Large intestine (tissue), 3 donors: ENCODE measurements at regions not wholly inside any gene's neighbourhood (a gene's known extent, or its start where the extent isn't known, plus 50 kb on each side); places are given as distances from the start of the nearest gene placed in this dataset.

ENCODE experiments used
- DNase-seq, 2 donors: peaks; one replicate each; pipeline versions ENCODE4 v3.0.0 to v3.0.0-alpha.2; 2013
- H3K27ac ChIP-seq: one replicate; pipeline ENCODE4 v1.5.1; 2013; ENCODE audit warnings: low read length
- H3K27me3 ChIP-seq: 2 replicates; pipeline ENCODE4 v1.6.1; 2013; ENCODE audit warnings: low read length; ENCODE audit not compliant: control insufficient read depth, insufficient read depth
- H3K36me3 ChIP-seq: 2 replicates; pipeline ENCODE4 v1.6.1; 2013; ENCODE audit warnings: low read length; ENCODE audit not compliant: control insufficient read depth, insufficient read depth
- H3K4me1 ChIP-seq: one replicate; pipeline ENCODE4 v1.6.1; 2013; ENCODE audit warnings: low read length; ENCODE audit not compliant: control insufficient read depth, insufficient read depth
- H3K4me3 ChIP-seq: one replicate; pipeline ENCODE4 v1.5.1; 2013; ENCODE audit warnings: low read length
- H3K9me3 ChIP-seq: one replicate; pipeline ENCODE4 v1.6.1; 2013; ENCODE audit warnings: mild to moderate bottlenecking, low read depth, low read length, moderate library complexity; ENCODE audit not compliant: control insufficient read depth
- WGBS: methylation state at CpG from one replicate; pipeline ENCODE4 v1.1.5; 2013; ENCODE audit warnings: low lambda C conversion rate; ENCODE audit not compliant: insufficient coverage; 5-methylcytosine and 5-hydroxymethylcytosine counted together

DNA sequence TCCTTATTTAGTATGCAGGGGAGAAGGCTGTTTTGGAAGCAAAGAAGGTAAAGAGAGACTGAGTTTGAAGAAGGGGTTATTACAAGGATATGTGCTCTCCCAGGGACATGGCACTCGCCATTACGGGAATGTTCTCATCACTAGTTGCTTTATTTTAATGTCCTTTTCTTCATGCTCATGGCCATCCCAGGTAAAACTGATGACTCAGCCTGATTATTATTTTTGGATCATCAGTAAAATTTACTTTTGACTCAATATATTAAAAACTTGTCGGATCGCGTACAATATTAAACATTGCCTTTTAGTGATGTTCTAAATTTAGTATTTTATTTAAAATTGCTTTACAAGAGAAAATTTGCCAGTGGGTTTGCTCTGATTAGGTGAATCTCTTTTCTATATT is 414.7 kb downstream of the TLE4 start:
- no peak for DNase-seq
- Histone ChIP-seq H3K27ac (no peak overlapping the region), H3K4me3 (no peak overlapping the region), H3K4me1 (no peaks in the 10 kb centered on the region), H3K36me3 (no peaks in the 10 kb centered on the region), H3K9me3 (no peaks in the 10 kb centered on the region), H3K27me3 (no peaks in the 10 kb centered on the region)
- WGBS, result 97% methylated on average over 3 of the region's 5 CpGs

DNA sequence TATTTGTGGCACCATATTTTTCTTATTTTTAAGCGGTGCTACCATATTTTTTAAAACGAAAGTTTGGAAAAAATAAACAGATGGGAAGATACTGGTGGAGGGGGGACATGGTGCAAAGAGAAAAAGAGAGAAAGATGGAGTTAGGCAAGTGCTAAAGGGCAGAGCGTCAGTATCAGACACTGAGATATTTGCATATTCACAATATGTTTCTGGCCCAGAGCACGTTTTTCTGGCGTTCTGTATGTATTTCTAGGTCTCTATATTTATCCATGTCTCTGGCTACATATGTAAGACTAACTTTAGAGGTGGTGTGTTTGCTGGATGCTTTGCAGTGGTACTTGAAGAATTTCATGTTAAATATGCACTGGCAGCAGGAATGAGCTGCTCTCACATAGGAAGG is 414.0 kb downstream of the TLE4 start:
- H3K4me3 ChIP-seq, result no peak overlapping the region
- WGBS, result 100% methylated on average over 1 of the region's 5 CpGs
- no peaks in the 10 kb centered on the region for H3K27me3 ChIP-seq
- DNase-seq, result no peak
- no peaks in the 10 kb centered on the region for H3K9me3 ChIP-seq
- H3K4me1 ChIP-seq, result no peaks in the 10 kb centered on the region
- no peaks in the 10 kb centered on the region for H3K36me3 ChIP-seq
- no peak overlapping the region for H3K27ac ChIP-seq

DNA sequence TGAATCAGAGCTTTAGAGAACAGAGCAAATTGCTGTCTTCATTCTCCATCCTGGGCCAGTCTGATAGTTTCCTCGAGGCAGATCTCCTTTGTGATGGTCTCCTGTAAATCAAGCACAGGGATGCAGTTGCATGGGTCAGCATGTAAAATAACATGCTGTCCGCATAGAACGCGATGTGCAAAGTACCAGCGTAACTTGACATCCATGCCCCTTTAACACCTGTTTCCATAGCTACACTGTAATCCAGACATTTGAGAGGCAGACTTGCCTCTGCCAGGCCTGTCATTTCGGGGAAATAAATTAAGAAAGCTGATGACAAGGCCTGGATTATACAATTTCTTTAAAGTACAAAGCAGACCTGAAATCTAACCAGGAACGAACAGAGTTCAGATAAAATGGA is 413.5 kb downstream of the TLE4 start:
- Histone ChIP-seq H3K4me1 (no peaks in the 10 kb centered on the region), H3K9me3 (no peaks in the 10 kb centered on the region), H3K36me3 (no peaks in the 10 kb centered on the region), H3K27me3 (no peaks in the 10 kb centered on the region), H3K4me3 (no peak overlapping the region), H3K27ac (no peak overlapping the region)
- DNase-seq, result no peak
- WGBS, result no CpG with 5 or more reads among the region's 7 CpGs

DNA sequence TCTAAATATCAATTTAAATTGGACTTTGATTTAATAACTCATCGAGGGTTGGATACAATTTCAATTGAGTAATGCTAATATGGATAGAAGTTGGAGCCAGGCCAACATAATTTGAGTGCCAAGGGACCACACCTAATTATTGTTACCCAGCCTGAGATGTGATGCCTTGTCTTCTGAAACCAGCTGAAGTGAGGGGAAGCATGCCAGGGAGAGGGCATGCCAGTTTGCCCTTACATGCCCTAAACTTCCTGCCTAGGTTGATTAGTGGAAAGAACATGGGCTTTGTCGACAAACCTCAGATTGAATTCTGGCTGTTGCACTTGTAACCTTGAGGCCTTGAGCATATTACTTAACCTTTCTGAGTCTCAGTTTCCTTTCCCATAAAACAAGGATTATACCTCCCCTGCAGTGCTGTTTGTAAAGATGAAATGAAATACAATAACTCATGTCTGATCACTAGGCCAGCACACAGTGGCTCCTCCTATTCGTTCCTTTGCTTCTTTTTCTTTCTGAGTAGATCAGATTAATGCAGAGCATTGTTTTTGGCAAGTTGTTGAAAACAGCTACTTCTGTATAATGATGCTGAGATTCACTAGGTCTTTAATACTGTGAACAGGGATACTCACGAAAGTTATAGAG is 412.8 kb downstream of the TLE4 start:
- no peaks in the 10 kb centered on the region for H3K4me1 ChIP-seq
- no peaks in the 10 kb centered on the region for H3K36me3 ChIP-seq
- H3K9me3 ChIP-seq, result no peaks in the 10 kb centered on the region
- H3K27ac ChIP-seq, result no peak overlapping the region
- WGBS, result 75% methylated on average over 2 of the region's 4 CpGs
- H3K4me3 ChIP-seq, result no peak overlapping the region
- DNase-seq, result peak in 1 of 2 donors; percentile 3
- no peaks in the 10 kb centered on the region for H3K27me3 ChIP-seq

DNA sequence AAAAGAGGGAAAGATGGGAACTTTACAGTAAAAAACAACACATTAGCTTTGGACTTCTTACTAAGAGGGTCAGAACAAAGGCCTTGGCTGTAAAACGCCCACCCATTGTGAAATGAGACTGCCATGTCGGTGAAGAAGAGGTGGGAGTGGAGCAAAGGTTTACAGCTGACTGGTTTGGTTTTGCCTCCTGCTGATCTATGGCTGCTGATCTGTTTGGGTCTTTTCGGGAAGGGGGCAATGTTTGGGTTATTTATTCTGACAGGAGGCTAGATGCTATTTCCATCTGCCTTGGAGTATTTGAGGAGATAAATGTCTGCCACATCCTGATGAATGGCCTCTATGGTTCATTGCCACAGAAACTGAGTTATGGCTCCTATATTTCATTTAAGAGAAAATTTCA is 408.7 kb downstream of the TLE4 start:
- H3K27me3 ChIP-seq, result no peaks in the 10 kb centered on the region
- H3K27ac ChIP-seq, result no peak overlapping the region
- no peak for DNase-seq
- no peak overlapping the region for H3K4me3 ChIP-seq
- H3K36me3 ChIP-seq, result no peaks in the 10 kb centered on the region
- no CpG with 5 or more reads among the region's 3 CpGs for WGBS
- H3K4me1 ChIP-seq, result no peaks in the 10 kb centered on the region
- H3K9me3 ChIP-seq, result no peaks in the 10 kb centered on the region

DNA sequence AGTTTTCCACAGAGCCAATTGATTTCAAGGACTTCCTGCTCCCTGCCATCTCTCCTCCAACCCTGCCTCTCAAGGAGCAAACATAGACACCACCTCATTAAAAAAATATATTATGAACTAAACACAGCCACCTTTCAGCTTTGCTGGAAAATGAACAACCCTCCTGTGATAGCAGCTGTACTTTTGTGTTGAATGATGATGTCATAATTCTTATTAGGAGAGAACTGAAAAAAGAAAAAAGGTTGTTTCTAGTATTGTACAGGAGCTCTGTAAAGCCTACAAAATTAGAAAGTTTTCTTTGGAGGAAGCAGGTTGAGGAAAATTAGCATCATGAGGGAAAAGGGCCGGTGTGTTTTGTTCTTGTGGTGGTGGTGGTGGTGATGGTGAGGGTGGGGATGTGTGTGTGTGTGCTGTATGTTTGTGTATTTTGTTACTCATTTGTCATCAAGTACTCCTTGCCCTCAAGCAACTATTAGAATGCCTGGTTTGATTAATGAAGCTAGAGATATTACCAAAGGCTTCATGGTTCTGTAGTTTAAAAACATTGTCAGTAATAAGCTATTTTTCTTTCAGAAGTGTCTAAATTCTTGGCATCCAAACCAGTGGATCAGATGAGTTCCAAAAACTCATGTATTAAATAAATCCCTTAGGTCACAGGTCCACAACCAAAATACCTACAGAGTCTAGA is 405.9 kb downstream of the TLE4 start:
- H3K27ac ChIP-seq, result no peak overlapping the region
- H3K9me3 ChIP-seq, result no peaks in the 10 kb centered on the region
- DNase-seq, result no peak
- H3K4me1 ChIP-seq, result no peaks in the 10 kb centered on the region
- H3K27me3 ChIP-seq, result no peaks in the 10 kb centered on the region
- H3K4me3 ChIP-seq, result no peak overlapping the region
- WGBS, result no CpG with 5 or more reads among the region's 1 CpG
- H3K36me3 ChIP-seq, result no peaks in the 10 kb centered on the region

DNA sequence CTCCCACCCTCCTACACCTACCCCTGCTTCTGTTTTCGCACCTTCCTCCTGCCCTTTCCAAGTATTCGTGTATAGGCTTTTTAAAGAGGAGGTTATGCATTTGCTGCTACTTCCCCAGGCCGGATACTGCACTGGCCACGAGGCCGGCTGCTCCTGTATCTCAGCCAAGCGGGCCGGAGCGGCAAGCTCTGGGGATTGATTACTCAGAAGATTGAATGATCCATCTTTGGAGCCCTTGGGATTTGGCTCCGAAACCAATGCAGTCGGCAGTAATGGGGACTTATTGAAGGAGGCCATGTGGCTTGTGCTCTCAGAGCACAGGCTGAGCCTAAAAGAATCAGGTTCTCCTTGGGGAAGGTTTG is 405.3 kb downstream of the TLE4 start:
- Histone ChIP-seq H3K27ac (no peak overlapping the region), H3K27me3 (no peaks in the 10 kb centered on the region), H3K9me3 (no peaks in the 10 kb centered on the region), H3K4me3 (no peak overlapping the region), H3K36me3 (no peaks in the 10 kb centered on the region), H3K4me1 (no peaks in the 10 kb centered on the region)
- WGBS, result no CpG with 5 or more reads among the region's 10 CpGs
- DNase-seq, result peak in 1 of 2 donors; percentile 3

DNA sequence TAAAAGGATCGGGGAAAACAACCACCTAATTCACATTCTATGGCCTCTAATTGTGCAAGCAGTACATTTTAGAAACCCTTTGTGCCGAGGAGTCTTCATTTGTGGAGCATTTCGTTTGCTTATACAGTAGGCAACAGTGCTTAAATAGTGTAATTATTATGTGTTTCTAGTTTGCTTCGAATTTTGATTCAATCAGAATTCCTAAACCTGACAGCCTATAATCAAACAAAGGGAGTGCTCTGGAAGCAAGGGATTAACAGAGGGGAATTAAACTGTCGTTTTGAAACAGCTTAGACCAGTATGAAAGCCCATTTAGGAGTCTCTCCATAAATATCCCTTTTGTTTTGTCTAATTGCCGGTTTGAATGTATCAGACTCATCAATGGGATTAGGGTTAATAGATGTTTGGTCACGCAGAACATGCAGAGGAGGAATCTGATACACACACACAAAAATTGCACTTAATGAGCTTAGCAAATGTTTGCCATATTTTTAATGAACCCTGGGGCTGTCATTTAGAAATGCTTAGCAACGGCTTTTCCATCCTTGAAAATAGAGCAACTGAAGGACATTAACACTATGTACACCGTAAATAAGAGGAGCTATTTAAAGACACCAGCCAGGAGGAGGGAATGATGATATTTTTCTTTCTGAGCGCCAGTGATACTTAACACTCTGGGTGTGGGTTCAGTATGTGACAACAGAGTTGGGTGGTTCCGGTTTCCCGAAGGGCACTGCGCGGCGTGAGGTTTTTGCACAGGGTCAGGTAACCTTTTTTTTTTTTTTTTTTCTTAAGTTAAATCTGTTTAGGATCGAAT is 404.7 kb downstream of the TLE4 start:
- Histone ChIP-seq H3K27ac (no peak overlapping the region), H3K4me1 (no peaks in the 10 kb centered on the region)
- no CpG with 5 or more reads among the region's 16 CpGs for WGBS

DNA sequence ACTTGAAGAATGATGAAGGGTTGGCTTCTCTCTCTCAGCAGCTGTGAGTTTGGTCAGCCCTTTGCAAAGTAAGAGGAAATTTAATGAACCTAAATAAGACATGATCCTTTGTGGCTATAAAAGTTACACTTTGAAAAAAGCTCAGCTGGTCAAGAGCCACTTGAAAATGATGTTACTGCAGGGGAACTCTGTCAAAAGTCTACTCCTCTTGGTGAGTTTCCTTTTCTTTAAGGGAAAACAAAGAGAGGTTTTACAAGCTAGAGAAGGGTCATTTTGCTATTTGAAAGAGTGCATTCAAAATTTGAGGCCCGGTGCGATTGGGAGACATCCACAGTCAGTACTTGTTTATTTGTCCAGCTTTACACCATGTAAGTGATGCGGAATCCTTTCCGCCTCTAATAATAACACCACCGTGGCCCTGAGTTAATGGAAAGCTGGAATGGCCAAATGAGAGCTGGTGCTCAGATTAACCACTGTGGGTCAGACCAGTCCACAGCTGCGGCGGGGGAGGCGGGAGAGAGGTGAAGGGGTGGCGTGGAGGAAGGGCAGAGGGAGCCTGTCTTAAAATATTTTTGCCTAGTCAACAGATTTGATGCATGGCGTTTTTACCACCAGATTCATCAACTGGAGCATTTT is 404.0 kb downstream of the TLE4 start:
- Histone ChIP-seq H3K4me3 (no peak overlapping the region), H3K4me1 (no peaks in the 10 kb centered on the region), H3K9me3 (no peaks in the 10 kb centered on the region), H3K27me3 (no peaks in the 10 kb centered on the region), H3K36me3 (no peaks in the 10 kb centered on the region), H3K27ac (no peak overlapping the region)
- no peak for DNase-seq
- WGBS, result 40% methylated on average over 1 of the region's 10 CpGs

More for the DNA sequence above, 404.7 kb downstream of the TLE4 start:
- no peaks in the 10 kb centered on the region for H3K36me3 ChIP-seq
- H3K4me3 ChIP-seq, result no peak overlapping the region
- no peaks in the 10 kb centered on the region for H3K27me3 ChIP-seq
- peak in 1 of 2 donors; percentile 9 for DNase-seq
- H3K9me3 ChIP-seq, result no peaks in the 10 kb centered on the region

DNA sequence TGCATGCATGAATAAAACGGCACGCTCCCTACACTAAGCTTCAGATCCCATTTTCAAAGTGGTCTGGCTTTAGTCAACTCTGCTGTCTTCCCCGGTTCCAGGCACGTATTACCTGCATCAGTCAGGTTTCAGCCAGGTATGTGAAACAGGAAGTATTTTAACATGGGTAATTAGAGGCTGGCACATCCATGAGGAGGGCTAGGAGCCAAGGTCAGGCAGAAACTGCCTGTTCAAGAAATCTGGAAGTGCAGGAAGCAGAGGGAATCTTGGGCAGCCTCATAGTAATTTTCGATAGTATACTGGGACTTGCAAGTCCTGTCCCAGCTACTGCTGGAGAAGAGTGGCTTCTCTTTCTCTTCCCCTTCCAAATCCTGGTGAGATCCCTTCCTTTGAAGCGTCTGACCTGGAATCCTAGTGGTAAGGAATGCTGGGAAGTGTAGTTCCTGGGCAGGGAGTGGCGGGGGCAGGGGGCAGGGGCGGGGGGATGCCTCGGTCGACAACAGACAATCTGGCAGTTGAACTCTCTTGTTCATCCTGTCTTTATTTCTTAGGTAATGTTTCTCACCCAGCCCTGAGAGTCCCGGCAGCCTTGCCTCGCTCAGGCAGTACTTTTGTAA is 403.1 kb downstream of the TLE4 start:
- Histone ChIP-seq H3K4me1 (no peaks in the 10 kb centered on the region), H3K9me3 (no peaks in the 10 kb centered on the region), H3K36me3 (no peaks in the 10 kb centered on the region), H3K27ac (no peak overlapping the region), H3K27me3 (no peaks in the 10 kb centered on the region), H3K4me3 (no peak overlapping the region)
- WGBS, result 100% methylated on average over 2 of the region's 12 CpGs
- no peak for DNase-seq
